Transverse colon (tissue), 4 donors: ENCODE measurements at regions not wholly inside any gene's neighbourhood (a gene's known extent, or its start where the extent isn't known, plus 50 kb on each side); places are given as distances from the start of the nearest gene placed in this dataset.

Experiments used
- DNase-seq: peaks from one replicate; pipeline ENCODE4 v3.0.0-alpha.2; 2019
- H3K27ac ChIP-seq, 4 donors: fragments of 200-600 bp; sonication (generic); 2 replicates each; pipeline ENCODE4 v1.5.1; 2016 to 2018; ENCODE audit warnings: inconsistent platforms in 4 of 4
- H3K27me3 ChIP-seq: fragments of 200-600 bp; sonication (generic); 2 replicates; pipeline ENCODE4 v1.5.1; 2017; ENCODE audit warnings: inconsistent platforms
- H3K36me3 ChIP-seq, 4 donors: fragments of 200-600 bp; sonication (generic); 2 replicates each; pipeline ENCODE4 v1.5.1; 2017 to 2019; ENCODE audit warnings: inconsistent platforms in 4 of 4
- H3K4me1 ChIP-seq, 4 donors: fragments of 200-600 bp; sonication (generic); 2 replicates each; pipeline ENCODE4 v1.5.1; 2017 to 2020; ENCODE audit warnings: inconsistent platforms in 4 of 4
- H3K4me3 ChIP-seq, 4 donors: fragments of 200-600 bp; sonication (generic); 1 replicate in 1 of 4; 2 replicates in 3 of 4; pipeline versions ENCODE4 v1.5.1 to v1.6.1; 2017 to 2019; ENCODE audit warnings: inconsistent platforms in 4 of 4
- H3K9me3 ChIP-seq, 2 donors: fragments of 200-600 bp; sonication (generic); 2 replicates each; pipeline ENCODE4 v1.5.1; 2017 to 2019; ENCODE audit warnings: inconsistent platforms in 2 of 2
- CTCF ChIP-seq, 5 experiments: fragments of 200-600 bp in 3 of 5; fragments of 450-650 bp in 2 of 5; sonication (generic) in 3 of 5; IDR thresholded peaks; 1 replicate in 2 of 5; 2 replicates in 3 of 5; pipeline ENCODE4 v1.5.1; 2016 to 2017; ENCODE audit warnings: antibody characterized with exemption in 5 of 5, inconsistent platforms in 3 of 5, mild to moderate bottlenecking in 2 of 5, moderate library complexity in 1 of 5
- EP300 ChIP-seq: sonication (generic); formaldehyde crosslinking; IDR thresholded peaks from one replicate; pipeline ENCODE4 v1.6.1; 2017; ENCODE audit warnings: antibody characterized with exemption, low read depth
- POLR2A ChIP-seq: fragments of 450-650 bp; IDR thresholded peaks from one replicate; pipeline ENCODE4 v1.6.1; 2016; ENCODE audit warnings: antibody characterized with exemption, mild to moderate bottlenecking, moderate library complexity
- POLR2AphosphoS5 ChIP-seq, 3 donors: sonication (generic); formaldehyde crosslinking; IDR thresholded peaks; one replicate each; pipeline ENCODE4 v1.6.1; 2016; ENCODE audit warnings: antibody characterized with exemption in 3 of 3
- WGBS, 2 donors: methylation state at CpG; one replicate each; pipeline ENCODE4 v1.1.5; 2018; ENCODE audit warnings: low coverage in 1 of 2; 5-methylcytosine and 5-hydroxymethylcytosine counted together
- in situ Hi-C, 4 donors: fragments of 200-750 bp; cut with MboI; loops; one replicate each; pipeline versions ENCODE4 v1.15.0 to v1.15.1; 2017; ENCODE audit warnings: low sequenced_read_pairs in 3 of 4, low pct_ligation_motif_present in 1 of 4, low pct_unique_long_range_greater_than_20kb in 1 of 4
- intact Hi-C: fragments of 100-400 bp; cut with DNase I; formaldehyde crosslinking; loops from one replicate; pipeline ENCODE4 v1.15.1; 2023; ENCODE audit warnings: low total_unique reads

GRCh38 chr18:71827301-71827700, 716.8 kb downstream of the CBLN2 start:
- no peak for DNase-seq
- in situ Hi-C loops = no loop called here
- TF ChIP-seq POLR2AphosphoS5 (IDR thresholded peaks at IDR 0.05) (no peak), CTCF (IDR thresholded peaks at IDR 0.05) (no peak), POLR2A (no peak), EP300 (no peak)
- intact Hi-C loops = no loop called here
- no peaks in the 10 kb centered on the region for H3K27me3 ChIP-seq
- no peak overlapping the region for H3K4me3 ChIP-seq
- H3K27ac ChIP-seq = no peak overlapping the region
- peaks cover 0 to 2% (median 0%) of the 10 kb centered on the region in 4 donors for H3K4me1 ChIP-seq
- no peaks in the 10 kb centered on the region for H3K9me3 ChIP-seq
- H3K36me3 ChIP-seq = no peaks in the 10 kb centered on the region
- 72 to 90% methylated on average over 3 of the region's 3 CpGs for WGBS, 2 donors

DNA sequence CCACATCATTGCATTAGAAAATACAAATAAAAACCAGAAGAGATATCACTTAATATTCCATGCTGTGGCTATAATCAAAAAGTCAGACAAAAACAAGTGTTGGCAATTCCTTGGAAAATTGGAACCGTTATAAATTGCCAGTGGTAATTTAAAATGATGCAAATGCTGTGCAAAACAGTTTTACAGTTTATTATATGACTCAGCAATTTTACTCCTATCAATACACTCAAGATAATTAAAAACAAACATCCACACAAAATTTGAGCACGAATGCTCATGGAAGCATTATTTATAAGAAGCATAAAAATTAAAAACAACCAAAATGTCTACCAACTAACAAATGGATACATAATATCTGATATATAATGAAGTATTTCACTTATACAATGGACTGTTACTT, 728.8 kb downstream of the CBLN2 start:
- Histone ChIP-seq H3K27me3 (no peaks in the 10 kb centered on the region), H3K9me3 (no peaks in the 10 kb centered on the region), H3K27ac (no peak overlapping the region), H3K4me3 (no peak overlapping the region), H3K4me1 (no peaks in the 10 kb centered on the region), H3K36me3 (no peaks in the 10 kb centered on the region)
- in situ Hi-C loops = no loop called here
- intact Hi-C loops = no loop called here
- TF ChIP-seq POLR2AphosphoS5 (IDR thresholded peaks at IDR 0.05) (no peak), CTCF (IDR thresholded peaks at IDR 0.05) (no peak), POLR2A (no peak), EP300 (no peak)
- DNase-seq = no peak
- 54 to 57% methylated on average over 2 of the region's 2 CpGs for WGBS, 2 donors

GRCh38 chr18:71809711-71810110, 734.4 kb downstream of the CBLN2 start:
- in situ Hi-C loops = no loop called here
- Histone ChIP-seq H3K4me1 (no peaks in the 10 kb centered on the region), H3K36me3 (no peaks in the 10 kb centered on the region), H3K27ac (no peak overlapping the region), H3K4me3 (no peak overlapping the region), H3K27me3 (no peaks in the 10 kb centered on the region), H3K9me3 (no peaks in the 10 kb centered on the region)
- DNase-seq = no peak
- 34 to 57% methylated on average over 3 of the region's 3 CpGs for WGBS, 2 donors
- no peak for TF ChIP-seq POLR2A
- no peak for TF ChIP-seq EP300
- no peak for TF ChIP-seq CTCF (IDR thresholded peaks at IDR 0.05)
- no peak for TF ChIP-seq POLR2AphosphoS5 (IDR thresholded peaks at IDR 0.05)
- intact Hi-C loops = no loop called here

DNA sequence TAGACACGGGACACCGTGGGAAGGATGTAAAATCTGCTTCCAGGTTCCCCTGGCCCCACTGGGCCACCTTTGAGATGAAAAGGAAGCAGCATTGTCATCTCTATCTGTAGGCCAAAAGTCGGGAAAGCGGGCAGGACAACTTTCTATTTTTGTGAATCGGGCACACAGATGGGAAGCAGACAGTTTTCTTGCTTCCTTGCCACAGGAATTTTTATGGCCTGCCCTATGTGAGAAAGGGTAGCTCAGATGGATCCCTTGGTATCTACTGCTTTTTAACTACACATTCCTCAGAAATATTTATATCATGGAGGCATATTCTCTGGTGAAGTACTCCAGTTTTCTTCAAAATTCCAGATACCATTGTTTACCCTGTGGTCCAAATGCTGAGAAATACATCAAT, 735.5 kb downstream of the CBLN2 start:
- WGBS, 2 donors = 62 to 82% methylated on average over 2 to 5 of the region's 5 CpGs

More for the DNA sequence above, 735.5 kb downstream of the CBLN2 start:
- in situ Hi-C loops (no loop called here), intact Hi-C loops (no loop called here)
- no peak for TF ChIP-seq CTCF (IDR thresholded peaks at IDR 0.05)
- no peak for TF ChIP-seq EP300
- TF ChIP-seq POLR2AphosphoS5 (IDR thresholded peaks at IDR 0.05) = no peak
- TF ChIP-seq POLR2A = no peak
- Histone ChIP-seq H3K27me3 (no peaks in the 10 kb centered on the region), H3K4me1 (no peaks in the 10 kb centered on the region), H3K9me3 (no peaks in the 10 kb centered on the region), H3K27ac (no peak overlapping the region), H3K36me3 (no peaks in the 10 kb centered on the region), H3K4me3 (no peak overlapping the region)
- no peak for DNase-seq
